ENCODE measurements at regions not wholly inside any gene's neighbourhood (a gene's known extent, or its start where the extent isn't known, plus 50 kb on each side); places are given as distances from the start of the nearest gene placed in this dataset.

GRCh38 chr1:90104941-90105538 lies 110.1 kb downstream of the ZNF326 start:
- TF ChIP-seq CTCF (IDR thresholded peaks at IDR 0.05) = no peak
- no peak for TF ChIP-seq ZNF416 (CRISPR knock-in tag; IDR thresholded peaks at IDR 0.05)
- no peak for TF ChIP-seq ZSCAN18 (CRISPR knock-in tag; IDR thresholded peaks at IDR 0.05)
- no peak for TF ChIP-seq MAX (CRISPR knock-in tag; IDR thresholded peaks at IDR 0.05)
- TF ChIP-seq CREB1 (CRISPR knock-in tag; IDR thresholded peaks at IDR 0.05) = no peak
- no peak for TF ChIP-seq STAT6 (CRISPR knock-in tag; conservative IDR thresholded peaks at IDR 0.05; ENCODE audit: low read depth)
- no peak for TF ChIP-seq ZNF138 (CRISPR knock-in tag; conservative IDR thresholded peaks at IDR 0.05)
- no peak for TF ChIP-seq NFE2L1 (CRISPR knock-in tag; IDR thresholded peaks at IDR 0.05)
- no peak for TF ChIP-seq USF1 (CRISPR knock-in tag; IDR thresholded peaks at IDR 0.05)
- TF ChIP-seq ZNF263 (CRISPR knock-in tag; IDR thresholded peaks at IDR 0.05; ENCODE audit: low read depth) = no peak
- TF ChIP-seq NR2C2 (CRISPR knock-in tag; IDR thresholded peaks at IDR 0.05) = no peak
- no peak for TF ChIP-seq NR1H2 (CRISPR knock-in tag; IDR thresholded peaks at IDR 0.05)
- no peak for TF ChIP-seq ESRRA (CRISPR knock-in tag; IDR thresholded peaks at IDR 0.05; ENCODE audit: borderline replicate concordance)

Measured in WTC11 (cell line).